ENCODE measurements at regions not wholly inside any gene's neighbourhood (a gene's known extent, or its start where the extent isn't known, plus 50 kb on each side); places are given as distances from the start of the nearest gene placed in this dataset.

- TF ChIP-seq CTCF (IDR thresholded peaks at IDR 0.05) (no peak), SIN3A (IDR thresholded peaks at IDR 0.05; ENCODE audit: borderline replicate concordance, insufficient read depth, low read depth, low read length) (no peak)
Measured at GRCh38 chr2:189362283-189362682, 79.0 kb upstream of the WDR75 start.

All from Panc1 (cell line).